ENCODE measurements at regions not wholly inside any gene's neighbourhood (a gene's known extent, or its start where the extent isn't known, plus 50 kb on each side); places are given as distances from the start of the nearest gene placed in this dataset.

DNA sequence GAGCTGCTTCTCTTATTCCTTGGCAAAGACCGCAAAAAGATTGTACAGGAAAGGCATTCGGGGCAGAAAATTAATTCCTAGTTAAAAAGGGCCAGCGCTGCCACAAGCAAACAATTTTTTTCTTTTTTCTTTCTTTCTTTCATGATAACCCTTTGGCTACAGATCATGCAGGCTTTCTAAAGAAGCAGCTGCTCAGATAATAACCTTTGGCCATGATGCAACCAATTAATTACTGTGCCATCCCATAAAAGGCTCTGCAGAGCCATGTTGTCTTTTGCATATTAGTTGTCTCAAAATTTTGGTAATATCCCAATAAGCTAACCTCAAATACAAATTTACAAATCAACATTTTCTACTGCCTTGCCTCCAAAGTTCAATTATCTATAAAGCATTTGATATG is 758.4 kb upstream of the SEMA6A start:
- no peak for DNase-seq (ENCODE audit: low read depth in 1 of 2, low spot score in 1 of 2)
- no peaks in the 10 kb centered on the region for H3K9me3 ChIP-seq
- ChIA-PET CTCF (no interaction called here), POLR2A (no interaction called here)
- no peak overlapping the region for H3K4me2 ChIP-seq
- no peak for TF ChIP-seq HDAC2 (IDR thresholded peaks at IDR 0.05)
- TF ChIP-seq, protein P1, sequence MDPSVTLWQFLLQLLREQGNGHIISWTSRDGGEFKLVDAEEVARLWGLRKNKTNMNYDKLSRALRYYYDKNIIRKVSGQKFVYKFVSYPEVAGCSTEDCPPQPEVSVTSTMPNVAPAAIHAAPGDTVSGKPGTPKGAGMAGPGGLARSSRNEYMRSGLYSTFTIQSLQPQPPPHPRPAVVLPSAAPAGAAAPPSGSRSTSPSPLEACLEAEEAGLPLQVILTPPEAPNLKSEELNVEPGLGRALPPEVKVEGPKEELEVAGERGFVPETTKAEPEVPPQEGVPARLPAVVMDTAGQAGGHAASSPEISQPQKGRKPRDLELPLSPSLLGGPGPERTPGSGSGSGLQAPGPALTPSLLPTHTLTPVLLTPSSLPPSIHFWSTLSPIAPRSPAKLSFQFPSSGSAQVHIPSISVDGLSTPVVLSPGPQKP (IDR thresholded peaks at IDR 0.05; ENCODE audit: low read depth, low read length), result no peak
- TF ChIP-seq RFX5 (IDR thresholded peaks at IDR 0.05), result no peak
- no peak for TF ChIP-seq PHF8 (IDR thresholded peaks at IDR 0.05; ENCODE audit: borderline replicate concordance, low read depth)
- TF ChIP-seq KDM5A (IDR thresholded peaks at IDR 0.05), result no peak
- TF ChIP-seq FOXS1 (CRISPR knock-in tag; IDR thresholded peaks at IDR 0.05), result no peak
- no peak for TF ChIP-seq NPAS2 (CRISPR knock-in tag; IDR thresholded peaks at IDR 0.05; ENCODE audit: borderline replicate concordance)
- TF ChIP-seq CEBPB (IDR thresholded peaks at IDR 0.05), result no peak
- no peak for TF ChIP-seq TP53 (CRISPR knock-in tag; IDR thresholded peaks at IDR 0.05)
- TF ChIP-seq ESRRA (IDR thresholded peaks at IDR 0.05; ENCODE audit: borderline replicate concordance, low read length), result no peak
- TF ChIP-seq RNF2 (IDR thresholded peaks at IDR 0.05; ENCODE audit: borderline replicate concordance, low read depth), result no peak
- TF ChIP-seq EHF (CRISPR knock-in tag; IDR thresholded peaks at IDR 0.05), result no peak
- TF ChIP-seq, protein P2, sequence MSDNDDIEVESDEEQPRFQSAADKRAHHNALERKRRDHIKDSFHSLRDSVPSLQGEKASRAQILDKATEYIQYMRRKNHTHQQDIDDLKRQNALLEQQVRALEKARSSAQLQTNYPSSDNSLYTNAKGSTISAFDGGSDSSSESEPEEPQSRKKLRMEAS (IDR thresholded peaks at IDR 0.05), result no peak
- no peaks in the 10 kb centered on the region for H3K4me1 ChIP-seq
- WGBS (ENCODE audit: missing lambda C conversion rate), result under 1% methylated on average over 3 of the region's 3 CpGs
- FAIRE-seq, result no peak
- H3K27ac ChIP-seq, result no peak overlapping the region
- ATAC-seq, result no peak
- no peak overlapping the region for H3K4me3 ChIP-seq

DNA sequence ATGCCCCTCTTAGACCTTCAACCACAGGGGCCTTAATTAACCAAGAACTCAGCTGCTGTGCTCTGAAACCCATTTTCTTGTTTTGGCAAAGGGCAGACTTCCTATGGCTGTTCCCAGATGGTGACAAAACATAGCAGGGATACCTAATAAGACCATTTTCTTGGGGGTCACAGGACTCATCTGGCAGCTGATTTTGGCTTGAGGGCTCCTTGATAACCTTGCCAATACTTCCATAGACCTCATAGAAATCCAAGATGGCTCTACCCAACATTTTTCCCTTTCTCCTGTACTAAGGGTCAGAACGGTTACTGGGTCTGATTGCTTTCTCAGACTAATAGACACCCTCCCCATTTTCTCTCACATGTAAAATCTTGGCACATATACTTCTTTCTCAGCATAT is 757.7 kb upstream of the SEMA6A start:
- FAIRE-seq (no peak), ATAC-seq (no peak), DNase-seq (ENCODE audit: low read depth in 1 of 2, low spot score in 1 of 2) (no peak)
- Histone ChIP-seq H3K4me2 (no peak overlapping the region), H3K4me3 (no peak overlapping the region), H3K9me3 (no peaks in the 10 kb centered on the region), H3K27ac (no peak overlapping the region), H3K4me1 (no peaks in the 10 kb centered on the region)
- ChIA-PET POLR2A (no interaction called here), CTCF (no interaction called here)
- WGBS (ENCODE audit: missing lambda C conversion rate), result 4% methylated on average over 1 of the region's 1 CpG
- no peak for TF ChIP-seq CBX2 (IDR thresholded peaks at IDR 0.05; ENCODE audit: borderline replicate concordance, low read depth)
- no peak for TF ChIP-seq MYC (IDR thresholded peaks at IDR 0.05; ENCODE audit: borderline replicate concordance, low read length)
- no peak for TF ChIP-seq HEYL (CRISPR knock-in tag; IDR thresholded peaks at IDR 0.05)
- TF ChIP-seq FOXS1 (CRISPR knock-in tag; IDR thresholded peaks at IDR 0.05), result no peak
- TF ChIP-seq GATA3 (IDR thresholded peaks at IDR 0.05; ENCODE audit: borderline replicate concordance), result no peak

DNA sequence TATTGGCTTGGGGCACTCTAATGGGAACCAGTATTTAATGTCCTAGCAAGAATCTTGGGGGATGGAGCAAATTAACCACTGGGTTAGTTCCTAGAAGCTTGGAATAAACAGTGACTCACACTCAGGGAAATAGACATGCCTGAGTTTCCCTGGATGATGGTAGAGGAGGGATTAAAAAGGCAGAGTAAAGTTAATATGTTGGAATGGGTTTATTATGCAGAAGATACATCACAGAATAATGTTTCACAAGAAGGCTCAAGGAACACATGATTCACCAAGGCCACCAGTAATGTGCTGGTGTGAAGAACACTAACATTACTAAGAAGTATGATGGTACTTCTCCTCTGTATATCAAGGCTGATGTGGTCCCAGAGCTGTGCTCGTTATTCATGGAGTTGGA is 752.9 kb upstream of the SEMA6A start:
- no peaks in the 10 kb centered on the region for H3K4me1 ChIP-seq
- no peak for FAIRE-seq
- WGBS (ENCODE audit: missing lambda C conversion rate), result 0% methylated on average over 1 of the region's 1 CpG
- DNase-seq (ENCODE audit: low read depth in 1 of 2, low spot score in 1 of 2), result no peak
- H3K27ac ChIP-seq, result no peak overlapping the region
- ATAC-seq, result no peak
- ChIA-PET POLR2A (no interaction called here), CTCF (no interaction called here)
- no peak overlapping the region for H3K4me2 ChIP-seq
- no peak for TF ChIP-seq SMC3 (IDR thresholded peaks at IDR 0.05)
- TF ChIP-seq, protein P3, sequence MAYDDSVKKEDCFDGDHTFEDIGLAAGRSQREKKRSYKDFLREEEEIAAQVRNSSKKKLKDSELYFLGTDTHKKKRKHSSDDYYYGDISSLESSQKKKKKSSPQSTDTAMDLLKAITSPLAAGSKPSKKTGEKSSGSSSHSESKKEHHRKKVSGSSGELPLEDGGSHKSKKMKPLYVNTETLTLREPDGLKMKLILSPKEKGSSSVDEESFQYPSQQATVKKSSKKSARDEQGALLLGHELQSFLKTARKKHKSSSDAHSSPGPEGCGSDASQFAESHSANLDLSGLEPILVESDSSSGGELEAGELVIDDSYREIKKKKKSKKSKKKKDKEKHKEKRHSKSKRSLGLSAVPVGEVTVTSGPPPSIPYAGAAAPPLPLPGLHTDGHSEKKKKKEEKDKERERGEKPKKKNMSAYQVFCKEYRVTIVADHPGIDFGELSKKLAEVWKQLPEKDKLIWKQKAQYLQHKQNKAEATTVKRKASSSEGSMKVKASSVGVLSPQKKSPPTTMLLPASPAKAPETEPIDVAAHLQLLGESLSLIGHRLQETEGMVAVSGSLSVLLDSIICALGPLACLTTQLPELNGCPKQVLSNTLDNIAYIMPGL (CRISPR knock-in tag; IDR thresholded peaks at IDR 0.05; ENCODE audit: borderline replicate concordance), result no peak
- no peak for TF ChIP-seq HOXB5 (CRISPR knock-in tag; IDR thresholded peaks at IDR 0.05)
- no peak for TF ChIP-seq ESRRA (IDR thresholded peaks at IDR 0.05; ENCODE audit: borderline replicate concordance, low read length)
- TF ChIP-seq, protein P4, sequence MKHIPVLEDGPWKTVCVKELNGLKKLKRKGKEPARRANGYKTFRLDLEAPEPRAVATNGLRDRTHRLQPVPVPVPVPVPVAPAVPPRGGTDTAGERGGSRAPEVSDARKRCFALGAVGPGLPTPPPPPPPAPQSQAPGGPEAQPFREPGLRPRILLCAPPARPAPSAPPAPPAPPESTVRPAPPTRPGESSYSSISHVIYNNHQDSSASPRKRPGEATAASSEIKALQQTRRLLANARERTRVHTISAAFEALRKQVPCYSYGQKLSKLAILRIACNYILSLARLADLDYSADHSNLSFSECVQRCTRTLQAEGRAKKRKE (CRISPR knock-in tag; IDR thresholded peaks at IDR 0.05; ENCODE audit: low read depth), result no peak
- TF ChIP-seq GATA3 (IDR thresholded peaks at IDR 0.05; ENCODE audit: borderline replicate concordance), result no peak
- TF ChIP-seq, protein P5, sequence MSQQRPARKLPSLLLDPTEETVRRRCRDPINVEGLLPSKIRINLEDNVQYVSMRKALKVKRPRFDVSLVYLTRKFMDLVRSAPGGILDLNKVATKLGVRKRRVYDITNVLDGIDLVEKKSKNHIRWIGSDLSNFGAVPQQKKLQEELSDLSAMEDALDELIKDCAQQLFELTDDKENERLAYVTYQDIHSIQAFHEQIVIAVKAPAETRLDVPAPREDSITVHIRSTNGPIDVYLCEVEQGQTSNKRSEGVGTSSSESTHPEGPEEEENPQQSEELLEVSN (IDR thresholded peaks at IDR 0.05; ENCODE audit: borderline replicate concordance, low read depth), result no peak
- no peak for TF ChIP-seq POLR2AphosphoS2 (conservative IDR thresholded peaks at IDR 0.05; ENCODE audit: low read length)
- TF ChIP-seq MAFK (IDR thresholded peaks at IDR 0.05; ENCODE audit: partially characterized antibody), result no peak
- no peaks in the 10 kb centered on the region for H3K9me3 ChIP-seq
- H3K4me3 ChIP-seq, result no peak overlapping the region
